ENCODE measurements at regions not wholly inside any gene's neighbourhood (a gene's known extent, or its start where the extent isn't known, plus 50 kb on each side); places are given as distances from the start of the nearest gene placed in this dataset.

- H3K27me3 Mint-ChIP-seq: no peaks in the 10 kb centered on the region
- no peak overlapping the region for H3K4me3 Mint-ChIP-seq
- intact Hi-C loops (cut with micrococcal nuclease): no loop called here
- H3K4me1 Mint-ChIP-seq (ENCODE audit: low read depth): no peaks in the 10 kb centered on the region
- H3K9me3 Mint-ChIP-seq: peaks cover 9% of the 10 kb centered on the region
- no peaks in the 10 kb centered on the region for H3K36me3 Mint-ChIP-seq (ENCODE audit: low read depth)
- H3K27ac Mint-ChIP-seq: no peak overlapping the region
Measured at GRCh38 chr10:85194706-85195105, 866.3 kb downstream of the CCSER2 start.

DNA sequence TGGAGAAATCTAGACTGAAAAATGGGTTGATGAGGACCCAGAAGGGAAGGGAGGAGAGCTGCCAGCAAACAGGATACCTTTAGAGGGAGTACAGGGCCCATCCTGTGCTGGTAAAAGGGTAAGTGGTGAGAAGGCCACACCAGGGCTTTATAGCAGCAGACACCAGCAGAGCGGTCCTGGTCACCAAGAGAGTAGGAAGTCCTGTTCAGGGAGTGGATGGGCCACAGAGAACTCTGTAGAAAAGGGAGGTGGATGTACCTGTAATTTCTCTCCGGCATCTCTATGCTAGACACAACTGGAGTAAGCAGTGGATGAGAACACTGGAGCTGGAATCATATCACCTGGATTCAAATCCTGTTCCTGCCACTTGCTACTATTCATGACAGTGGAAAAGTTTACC, 867.2 kb downstream of the CCSER2 start:
- Mint-ChIP-seq H3K36me3 (ENCODE audit: low read depth) (no peaks in the 10 kb centered on the region), H3K9me3 (peaks cover 9% of the 10 kb centered on the region), H3K4me1 (ENCODE audit: low read depth) (no peaks in the 10 kb centered on the region), H3K27me3 (no peaks in the 10 kb centered on the region), H3K4me3 (no peak overlapping the region), H3K27ac (no peak overlapping the region)
- intact Hi-C loops (cut with micrococcal nuclease): no loop called here

DNA sequence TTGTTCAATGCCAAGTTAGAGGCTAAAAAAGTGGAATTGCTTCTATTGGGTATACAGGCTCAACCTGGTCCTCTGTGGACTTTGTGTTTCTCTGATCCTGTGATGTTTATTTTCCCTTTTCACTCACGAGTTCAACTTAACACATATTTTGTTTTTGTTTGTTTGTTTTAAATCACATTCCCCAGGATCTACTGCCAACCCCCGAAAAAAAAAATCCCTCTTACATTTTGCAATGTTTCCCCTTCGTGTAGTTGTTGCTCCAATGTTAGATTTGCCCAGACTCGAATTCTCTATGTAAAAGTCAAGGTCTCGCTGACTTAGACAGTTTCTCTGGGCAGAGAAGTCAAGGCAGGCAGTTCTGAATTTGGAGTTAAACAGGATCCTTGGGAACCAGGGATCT, 876.4 kb downstream of the CCSER2 start:
- intact Hi-C loops (cut with micrococcal nuclease): no loop called here
- H3K4me1 Mint-ChIP-seq (ENCODE audit: low read depth): no peaks in the 10 kb centered on the region
- H3K36me3 Mint-ChIP-seq (ENCODE audit: low read depth): no peaks in the 10 kb centered on the region
- H3K4me3 Mint-ChIP-seq: no peak overlapping the region
- no peaks in the 10 kb centered on the region for H3K27me3 Mint-ChIP-seq
- H3K9me3 Mint-ChIP-seq: no peaks in the 10 kb centered on the region
- H3K27ac Mint-ChIP-seq: no peak overlapping the region

DNA sequence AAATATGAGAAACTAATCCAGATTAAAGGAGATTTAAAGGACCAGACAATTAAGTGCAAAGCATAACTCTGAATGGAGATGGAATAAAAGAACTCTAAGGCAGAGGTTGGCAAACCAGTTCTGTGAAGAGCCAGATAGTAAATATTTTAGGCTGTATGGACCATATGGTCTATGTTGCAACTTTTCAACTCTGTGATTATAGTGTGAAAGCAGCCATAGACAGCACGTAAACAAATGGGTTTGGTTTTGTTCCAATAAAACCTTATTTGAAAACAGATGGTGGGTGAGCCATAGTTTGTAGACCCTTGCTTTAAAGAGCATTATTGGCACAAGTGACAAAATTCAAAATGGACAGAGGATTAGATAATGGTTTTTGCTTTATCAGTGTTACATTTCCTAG, 884.1 kb downstream of the CCSER2 start:
- Mint-ChIP-seq H3K27ac (no peak overlapping the region), H3K4me3 (no peak overlapping the region), H3K9me3 (peaks cover 29% of the 10 kb centered on the region), H3K4me1 (ENCODE audit: low read depth) (no peaks in the 10 kb centered on the region), H3K36me3 (ENCODE audit: low read depth) (no peaks in the 10 kb centered on the region), H3K27me3 (no peaks in the 10 kb centered on the region)
- intact Hi-C loops (cut with micrococcal nuclease): no loop called here

- no peaks in the 10 kb centered on the region for H3K36me3 Mint-ChIP-seq (ENCODE audit: low read depth)
- H3K27me3 Mint-ChIP-seq: no peaks in the 10 kb centered on the region
- no peaks in the 10 kb centered on the region for H3K4me1 Mint-ChIP-seq (ENCODE audit: low read depth)
- H3K9me3 Mint-ChIP-seq: peaks cover 38% of the 10 kb centered on the region
- intact Hi-C loops (cut with micrococcal nuclease): no loop called here
- H3K4me3 Mint-ChIP-seq: no peak overlapping the region
- H3K27ac Mint-ChIP-seq: no peak overlapping the region
Measured at GRCh38 chr10:85213493-85213892, 885.1 kb downstream of the CCSER2 start.

GRCh38 chr10:85222300-85222699, 893.9 kb downstream of the CCSER2 start:
- H3K36me3 Mint-ChIP-seq (ENCODE audit: low read depth): no peaks in the 10 kb centered on the region
- no peak overlapping the region for H3K27ac Mint-ChIP-seq
- intact Hi-C loops (cut with micrococcal nuclease): no loop called here
- H3K4me3 Mint-ChIP-seq: no peak overlapping the region
- no peaks in the 10 kb centered on the region for H3K27me3 Mint-ChIP-seq
- H3K9me3 Mint-ChIP-seq: peaks cover 12% of the 10 kb centered on the region
- H3K4me1 Mint-ChIP-seq (ENCODE audit: low read depth): no peaks in the 10 kb centered on the region

DNA sequence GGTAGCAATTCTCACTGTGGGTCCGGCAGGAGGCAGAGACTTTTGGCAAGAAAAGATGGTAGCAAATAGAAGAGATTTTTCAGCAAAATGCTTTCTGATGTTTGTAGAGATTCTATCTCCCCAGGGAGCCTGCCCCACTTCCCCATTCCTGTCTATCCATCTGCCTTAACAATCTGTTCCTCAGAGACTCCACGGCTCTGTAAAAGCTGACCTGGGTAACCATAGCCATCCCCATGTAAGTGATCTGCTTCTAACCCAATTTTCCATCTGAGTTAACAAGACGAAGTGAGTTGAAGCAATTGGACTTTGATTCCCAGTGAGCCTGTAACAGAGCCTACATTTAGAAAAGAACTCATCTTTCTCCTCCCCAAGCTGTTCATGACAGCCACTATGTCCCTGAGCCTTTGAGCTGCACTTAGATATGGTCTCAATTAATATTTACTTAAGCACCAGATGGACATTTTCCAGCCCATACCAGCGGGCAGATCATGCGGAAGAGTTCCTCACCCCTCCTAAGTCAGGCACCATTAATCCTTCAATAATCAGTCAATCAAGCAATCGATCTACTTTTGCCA, 896.1 kb downstream of the CCSER2 start:
- H3K36me3 Mint-ChIP-seq (ENCODE audit: low read depth): no peaks in the 10 kb centered on the region
- H3K4me3 Mint-ChIP-seq: no peak overlapping the region
- intact Hi-C loops (cut with micrococcal nuclease): no loop called here
- H3K27me3 Mint-ChIP-seq: no peaks in the 10 kb centered on the region
- no peaks in the 10 kb centered on the region for H3K4me1 Mint-ChIP-seq (ENCODE audit: low read depth)
- no peak overlapping the region for H3K27ac Mint-ChIP-seq
- no peaks in the 10 kb centered on the region for H3K9me3 Mint-ChIP-seq

GRCh38 chr10:85225311-85225710, 896.9 kb downstream of the CCSER2 start:
- Mint-ChIP-seq H3K4me1 (ENCODE audit: low read depth) (no peaks in the 10 kb centered on the region), H3K9me3 (no peaks in the 10 kb centered on the region), H3K27ac (no peak overlapping the region), H3K36me3 (ENCODE audit: low read depth) (no peaks in the 10 kb centered on the region), H3K4me3 (no peak overlapping the region), H3K27me3 (no peaks in the 10 kb centered on the region)
- intact Hi-C loops (cut with micrococcal nuclease): no loop called here

GRCh38 chr10:85226596-85226995, 898.2 kb downstream of the CCSER2 start:
- no peaks in the 10 kb centered on the region for H3K36me3 Mint-ChIP-seq (ENCODE audit: low read depth)
- no peak overlapping the region for H3K27ac Mint-ChIP-seq
- H3K4me1 Mint-ChIP-seq (ENCODE audit: low read depth): no peaks in the 10 kb centered on the region
- no peak overlapping the region for H3K4me3 Mint-ChIP-seq
- intact Hi-C loops (cut with micrococcal nuclease): no loop called here
- H3K9me3 Mint-ChIP-seq: no peaks in the 10 kb centered on the region
- no peaks in the 10 kb centered on the region for H3K27me3 Mint-ChIP-seq

DNA sequence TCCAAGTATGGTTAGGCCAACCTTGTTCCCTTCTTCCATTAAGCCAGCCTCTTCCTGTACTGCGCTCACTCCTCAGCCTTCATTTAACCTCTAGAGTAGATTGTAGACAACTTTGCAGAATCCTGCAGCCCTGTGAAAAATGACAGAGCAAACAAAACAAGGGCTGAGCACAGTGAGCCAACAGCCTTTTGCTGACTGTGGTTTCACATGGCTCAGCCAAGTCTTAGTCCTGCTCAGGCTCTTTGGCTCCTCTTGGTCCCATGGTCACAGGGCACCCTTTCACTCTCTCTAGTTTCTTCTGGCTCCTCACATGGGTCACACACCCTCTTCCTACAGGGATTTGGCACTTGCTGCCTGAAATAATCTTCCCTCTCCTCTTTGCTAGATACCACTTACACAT, 900.3 kb downstream of the CCSER2 start:
- no peaks in the 10 kb centered on the region for H3K4me1 Mint-ChIP-seq (ENCODE audit: low read depth)
- no peaks in the 10 kb centered on the region for H3K36me3 Mint-ChIP-seq (ENCODE audit: low read depth)
- H3K9me3 Mint-ChIP-seq: no peaks in the 10 kb centered on the region
- no peak overlapping the region for H3K4me3 Mint-ChIP-seq
- intact Hi-C loops (cut with micrococcal nuclease): no loop called here
- no peaks in the 10 kb centered on the region for H3K27me3 Mint-ChIP-seq
- no peak overlapping the region for H3K27ac Mint-ChIP-seq

- no peaks in the 10 kb centered on the region for H3K36me3 Mint-ChIP-seq (ENCODE audit: low read depth)
- no peak overlapping the region for H3K27ac Mint-ChIP-seq
- no peaks in the 10 kb centered on the region for H3K27me3 Mint-ChIP-seq
- no peaks in the 10 kb centered on the region for H3K9me3 Mint-ChIP-seq
- intact Hi-C loops (cut with micrococcal nuclease): no loop called here
- no peak overlapping the region for H3K4me3 Mint-ChIP-seq
- H3K4me1 Mint-ChIP-seq (ENCODE audit: low read depth): no peaks in the 10 kb centered on the region
Measured at GRCh38 chr10:85231534-85232270, 903.3 kb downstream of the CCSER2 start.

GRCh38 chr10:85235258-85235657, 906.9 kb downstream of the CCSER2 start:
- no peak overlapping the region for H3K4me3 Mint-ChIP-seq
- H3K27ac Mint-ChIP-seq: no peak overlapping the region
- no peaks in the 10 kb centered on the region for H3K27me3 Mint-ChIP-seq
- no peaks in the 10 kb centered on the region for H3K4me1 Mint-ChIP-seq (ENCODE audit: low read depth)
- intact Hi-C loops (cut with micrococcal nuclease): no loop called here
- no peaks in the 10 kb centered on the region for H3K9me3 Mint-ChIP-seq
- H3K36me3 Mint-ChIP-seq (ENCODE audit: low read depth): no peaks in the 10 kb centered on the region

GRCh38 chr10:85238676-85239075, 910.3 kb downstream of the CCSER2 start:
- H3K36me3 Mint-ChIP-seq (ENCODE audit: low read depth): no peaks in the 10 kb centered on the region
- no peaks in the 10 kb centered on the region for H3K4me1 Mint-ChIP-seq (ENCODE audit: low read depth)
- H3K4me3 Mint-ChIP-seq: no peak overlapping the region
- H3K9me3 Mint-ChIP-seq: no peaks in the 10 kb centered on the region
- H3K27ac Mint-ChIP-seq: no peak overlapping the region
- no peaks in the 10 kb centered on the region for H3K27me3 Mint-ChIP-seq
- intact Hi-C loops (cut with micrococcal nuclease): no loop called here

DNA sequence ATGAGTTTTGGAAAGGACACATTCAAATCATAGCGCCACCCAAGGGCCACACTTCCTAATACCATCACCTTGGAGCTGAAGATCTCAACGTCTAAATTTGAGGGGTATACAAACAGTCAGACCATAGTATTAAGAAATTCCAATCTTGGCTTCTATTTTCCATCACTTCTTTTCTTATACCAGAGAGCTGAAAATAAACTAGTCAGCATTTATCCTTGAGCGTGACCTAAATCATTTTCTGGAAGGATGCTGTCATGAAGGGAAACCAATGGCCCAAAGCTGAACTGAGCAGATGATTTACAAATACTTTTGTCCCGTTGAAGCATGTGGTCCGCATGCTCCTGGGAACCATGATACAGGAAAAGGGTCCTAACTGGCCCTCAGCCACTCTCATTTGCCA, 921.9 kb downstream of the CCSER2 start:
- no peak overlapping the region for H3K4me3 Mint-ChIP-seq
- H3K27ac Mint-ChIP-seq: no peak overlapping the region
- H3K4me1 Mint-ChIP-seq (ENCODE audit: low read depth): no peaks in the 10 kb centered on the region
- intact Hi-C loops (cut with micrococcal nuclease): no loop called here
- no peaks in the 10 kb centered on the region for H3K27me3 Mint-ChIP-seq
- H3K36me3 Mint-ChIP-seq (ENCODE audit: low read depth): no peaks in the 10 kb centered on the region
- peaks cover 11% of the 10 kb centered on the region for H3K9me3 Mint-ChIP-seq

DNA sequence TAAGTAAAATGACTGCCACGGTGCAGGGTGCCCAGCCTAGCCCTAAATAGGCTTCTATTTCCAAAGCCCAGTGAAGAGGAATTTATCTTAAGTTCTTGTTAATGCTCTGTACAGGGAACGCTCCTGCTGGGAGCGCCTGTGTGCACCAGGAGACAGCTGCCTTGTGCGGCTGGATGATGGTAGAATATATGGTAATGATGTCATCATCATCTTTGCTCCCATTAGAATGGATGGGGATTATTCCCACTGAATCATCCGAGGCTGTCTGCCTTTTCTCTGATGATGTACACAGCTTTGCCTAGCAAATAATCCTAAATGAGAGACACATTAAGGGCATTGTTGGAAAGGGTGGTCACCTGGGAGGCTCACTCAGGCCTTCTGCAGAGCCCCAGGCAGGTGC, 928.1 kb downstream of the CCSER2 start:
- Mint-ChIP-seq H3K27me3 (no peaks in the 10 kb centered on the region), H3K4me1 (ENCODE audit: low read depth) (no peaks in the 10 kb centered on the region), H3K9me3 (peaks cover 8% of the 10 kb centered on the region), H3K27ac (no peak overlapping the region), H3K4me3 (no peak overlapping the region), H3K36me3 (ENCODE audit: low read depth) (no peaks in the 10 kb centered on the region)
- intact Hi-C loops (cut with micrococcal nuclease): no loop called here

Data from dendritic cell treated with granulocyte-macrophage colony-stimulating factor and Interleukin-4, amounts not matched to agents 40 ng/mL and 50 ng/mL, for 4 days (primary cell).